WERI-Rb-1 (cell line): ENCODE measurements at regions not wholly inside any gene's neighbourhood (a gene's known extent, or its start where the extent isn't known, plus 50 kb on each side); places are given as distances from the start of the nearest gene placed in this dataset.

Experiments
- DNase-seq: peaks from one replicate; pipeline ENCODE4 v3.0.0-alpha.2; 2020
- H3K27ac ChIP-seq: fragments of 250-450 bp; sonication (Bioruptor Pico); 2 replicates; pipeline ENCODE4 v1.5.1; 2020; ENCODE audit warnings: mild to moderate bottlenecking, moderate library complexity
- H3K27me3 ChIP-seq: fragments of 250-450 bp; sonication (Bioruptor Pico); 2 replicates; pipeline ENCODE4 v1.5.1; 2021; ENCODE audit warnings: mild to moderate bottlenecking, low read depth, moderate library complexity; ENCODE audit not compliant: insufficient read depth, severe bottlenecking
- H3K36me3 ChIP-seq: fragments of 250-450 bp; sonication (Bioruptor Pico); 2 replicates; pipeline ENCODE4 v1.5.1; 2020; ENCODE audit warnings: mild to moderate bottlenecking, moderate library complexity
- H3K4me3 ChIP-seq: 2 replicates; pipeline ENCODE4 v1.5.1; 2011; ENCODE audit warnings: low read depth, mild to moderate bottlenecking, control low read depth, low read length
- H3K9me3 ChIP-seq: fragments of 250-450 bp; sonication (Bioruptor Pico); 2 replicates; pipeline ENCODE4 v1.5.1; 2021; ENCODE audit warnings: mild to moderate bottlenecking, moderate library complexity; ENCODE audit not compliant: severe bottlenecking
- CTCF ChIP-seq: IDR thresholded peaks from 2 replicates; pipeline ENCODE4 v1.5.1; 2011; ENCODE audit warnings: low read depth, mild to moderate bottlenecking, control low read depth, inconsistent platforms, low read length

- no peak for DNase-seq
- Histone ChIP-seq H3K36me3 (no peaks in the 10 kb centered on the region), H3K27ac (no peak overlapping the region)
These were observed 249.4 kb upstream of the TFAP2D start for GRCh38 chr6:50463931-50464330.

GRCh38 chr6:50467931-50468330 lies 245.4 kb upstream of the TFAP2D start:
- no peak for DNase-seq
- no peak for TF ChIP-seq CTCF
- no peaks in the 10 kb centered on the region for H3K36me3 ChIP-seq
- H3K27me3 ChIP-seq = peaks cover 16% of the 10 kb centered on the region
- no peaks in the 10 kb centered on the region for H3K9me3 ChIP-seq
- H3K4me3 ChIP-seq = no peak overlapping the region
- H3K27ac ChIP-seq = no peak overlapping the region

More at GRCh38 chr6:50463931-50464330, 249.4 kb upstream of the TFAP2D start:
- TF ChIP-seq CTCF = no peak
- no peak overlapping the region for H3K4me3 ChIP-seq
- peaks cover 9% of the 10 kb centered on the region for H3K27me3 ChIP-seq
- no peaks in the 10 kb centered on the region for H3K9me3 ChIP-seq

- no peaks in the 10 kb centered on the region for H3K9me3 ChIP-seq
- H3K27me3 ChIP-seq = peaks cover 13% of the 10 kb centered on the region
- TF ChIP-seq CTCF = no peak
- no peaks in the 10 kb centered on the region for H3K36me3 ChIP-seq
- no peak overlapping the region for H3K27ac ChIP-seq
- no peak overlapping the region for H3K4me3 ChIP-seq
- DNase-seq = no peak
These were observed 242.3 kb upstream of the TFAP2D start for GRCh38 chr6:50471041-50471440.

GRCh38 chr6:50510361-50510760 lies 203.0 kb upstream of the TFAP2D start:
- Histone ChIP-seq H3K36me3 (no peaks in the 10 kb centered on the region), H3K4me3 (no peak overlapping the region), H3K27me3 (peaks cover 16% of the 10 kb centered on the region), H3K27ac (no peak overlapping the region), H3K9me3 (no peaks in the 10 kb centered on the region)
- no peak for TF ChIP-seq CTCF
- no peak for DNase-seq

GRCh38 chr6:50520326-50521266 lies 192.7 kb upstream of the TFAP2D start:
- no peak for DNase-seq
- Histone ChIP-seq H3K27ac (no peak overlapping the region), H3K4me3 (no peak overlapping the region), H3K27me3 (peaks cover 5% of the 10 kb centered on the region), H3K36me3 (no peaks in the 10 kb centered on the region), H3K9me3 (no peaks in the 10 kb centered on the region)
- no peak for TF ChIP-seq CTCF
